B cell (primary cell): ENCODE measurements at regions not wholly inside any gene's neighbourhood (a gene's known extent, or its start where the extent isn't known, plus 50 kb on each side); places are given as distances from the start of the nearest gene placed in this dataset.

Source experiments
- ATAC-seq: fragments of 200-7000 bp; cut with Tn5 transposase; one replicate; pipeline ENCODE4 v1.10.0; 2021; ENCODE audit warnings: low read depth, mild to moderate bottlenecking, moderate number of reproducible peaks, moderate library complexity
- CTCF ChIA-PET: fragments of 350-600 bp; sonication (Branson Sonifier 250); formaldehyde crosslinking; loops from one replicate; lab custom pipeline; 2021; ENCODE audit warnings: antibody characterized with exemption, inconsistent platforms; lab: Charles Lee
- POLR2A ChIA-PET: fragments of 350-600 bp; sonication (Branson Sonifier 250); formaldehyde crosslinking; loops from one replicate; lab custom pipeline; 2021; ENCODE audit warnings: antibody characterized with exemption; lab: Charles Lee
- DNase-seq: peaks from one replicate; pipeline ENCODE4 v3.0.0; 2013
- H2AFZ ChIP-seq: 2 replicates; pipeline ENCODE4 v1.6.1; 2012; ENCODE audit warnings: mild to moderate bottlenecking, low read depth, low read length; ENCODE audit not compliant: insufficient read depth, poor library complexity, severe bottlenecking
- H3K27ac ChIP-seq, 2 donors: 1 replicate in 1 of 2; 2 replicates in 1 of 2; pipeline ENCODE4 v1.5.1; 2012 to 2013; ENCODE audit warnings: low read length in 2 of 2, mild to moderate bottlenecking in 2 of 2, moderate library complexity in 1 of 2
- H3K27me3 ChIP-seq, 4 experiments: fragments of 200-600 bp in 1 of 4; sonication (generic) in 1 of 4; replicated peaks in 1 of 4; 1 replicate in 2 of 4; 2 replicates in 2 of 4; pipeline versions ENCODE4 v1.6.1 to v1.7.0; 2013 to 2016; ENCODE audit warnings: low read length in 3 of 4, mild to moderate bottlenecking in 2 of 4, mixed read lengths in 1 of 4, moderate library complexity in 1 of 4; ENCODE audit not compliant: insufficient read depth in 4 of 4, control insufficient read depth in 3 of 4; ENCODE audit errors: control extremely low read depth in 1 of 4
- H3K36me3 ChIP-seq, 2 experiments: replicated peaks in 1 of 2; 1 replicate in 1 of 2; 2 replicates in 1 of 2; pipeline versions ENCODE4 v1.6.1 to v1.7.1; 2013; ENCODE audit warnings: low read length in 1 of 2; ENCODE audit not compliant: insufficient read depth in 2 of 2, control insufficient read depth in 1 of 2; ENCODE audit errors: control extremely low read depth in 1 of 2, extremely low read depth in 1 of 2
- H3K4me1 ChIP-seq, 2 donors: fragments of 200-600 bp in 1 of 2; sonication (generic) in 1 of 2; 1 replicate in 1 of 2; 2 replicates in 1 of 2; pipeline versions ENCODE4 v1.5.1 to v1.6.1; 2013 to 2017; ENCODE audit warnings: low read length in 2 of 2; ENCODE audit not compliant: control insufficient read depth in 2 of 2, insufficient read depth in 2 of 2
- H3K4me2 ChIP-seq: replicated peaks from 2 replicates; pipeline ENCODE3; 2012; ENCODE audit warnings: mild to moderate bottlenecking, low read depth, low read length; ENCODE audit not compliant: poor library complexity, severe bottlenecking
- H3K4me3 ChIP-seq, 5 experiments: fragments of 200-600 bp in 1 of 5; sonication (generic) in 1 of 5; 1 replicate in 3 of 5; 2 replicates in 2 of 5; pipeline versions ENCODE4 v1.5.1 to v1.7.0; 2011 to 2016; ENCODE audit warnings: low read length in 4 of 5, mild to moderate bottlenecking in 4 of 5, low read depth in 2 of 5, control low read depth in 1 of 5, moderate library complexity in 1 of 5; ENCODE audit not compliant: insufficient read depth in 1 of 5; ENCODE audit errors: control extremely low read depth in 1 of 5, extremely low read depth in 1 of 5
- H3K79me2 ChIP-seq: fragments of 200-600 bp; sonication (generic); one replicate; pipeline ENCODE4 v1.6.0; 2016; ENCODE audit warnings: low read length; ENCODE audit not compliant: control insufficient read depth, insufficient read depth
- H3K9ac ChIP-seq: fragments of 200-600 bp; sonication (generic); 2 replicates; pipeline ENCODE4 v1.6.1; 2017; ENCODE audit warnings: mild to moderate bottlenecking, low read length, moderate library complexity
- H3K9me3 ChIP-seq, 3 donors: one replicate each; pipeline versions ENCODE4 v1.6.1 to v1.7.1; 2013; ENCODE audit warnings: low read length in 2 of 3; ENCODE audit not compliant: control insufficient read depth in 2 of 3, insufficient read depth in 1 of 3; ENCODE audit errors: control extremely low read depth in 1 of 3
- H4K20me1 ChIP-seq: 2 replicates; pipeline ENCODE4 v1.6.0; 2012; ENCODE audit warnings: mild to moderate bottlenecking, low read length; ENCODE audit not compliant: insufficient read depth, control insufficient read depth, poor library complexity, severe bottlenecking
- H3K27ac Mint-ChIP-seq: one replicate; pipeline ENCODE4 v1.8.0; 2021; ENCODE audit warnings: mixed read lengths
- H3K27me3 Mint-ChIP-seq: one replicate; pipeline ENCODE4 v1.8.0; 2021; ENCODE audit warnings: mixed read lengths
- H3K4me1 Mint-ChIP-seq: one replicate; pipeline ENCODE4 v1.8.0; 2021; ENCODE audit warnings: mixed read lengths
- H3K4me3 Mint-ChIP-seq: one replicate; pipeline ENCODE4 v1.8.0; 2021; ENCODE audit warnings: mixed read lengths
- H3K9me3 Mint-ChIP-seq: one replicate; pipeline ENCODE4 v1.8.0; 2022; ENCODE audit warnings: mixed read lengths; ENCODE audit not compliant: insufficient read depth
- EZH2 ChIP-seq: IDR thresholded peaks from 2 replicates; pipeline ENCODE4 v1.6.1; 2012; ENCODE audit warnings: borderline replicate concordance, low read depth, mild to moderate bottlenecking, moderate library complexity, low read length; ENCODE audit not compliant: insufficient read depth, poor library complexity, severe bottlenecking
- WGBS: methylation state at CpG from one replicate; pipeline ENCODE4 v1.1.5; 2013; ENCODE audit warnings: missing lambda C conversion rate; ENCODE audit not compliant: insufficient coverage; 5-methylcytosine and 5-hydroxymethylcytosine counted together
- intact Hi-C: fragments of 100-400 bp; cut with micrococcal nuclease; formaldehyde crosslinking; loops from one replicate; pipeline ENCODE4 v1.10.0; 2022
- TF ChIP-seq, protein P1 (sequence below): fragments of 200-600 bp; IDR thresholded peaks from one replicate; pipeline ENCODE4 v1.8.0; 2022; ENCODE audit warnings: antibody characterized with exemption, mild to moderate bottlenecking

DNA sequence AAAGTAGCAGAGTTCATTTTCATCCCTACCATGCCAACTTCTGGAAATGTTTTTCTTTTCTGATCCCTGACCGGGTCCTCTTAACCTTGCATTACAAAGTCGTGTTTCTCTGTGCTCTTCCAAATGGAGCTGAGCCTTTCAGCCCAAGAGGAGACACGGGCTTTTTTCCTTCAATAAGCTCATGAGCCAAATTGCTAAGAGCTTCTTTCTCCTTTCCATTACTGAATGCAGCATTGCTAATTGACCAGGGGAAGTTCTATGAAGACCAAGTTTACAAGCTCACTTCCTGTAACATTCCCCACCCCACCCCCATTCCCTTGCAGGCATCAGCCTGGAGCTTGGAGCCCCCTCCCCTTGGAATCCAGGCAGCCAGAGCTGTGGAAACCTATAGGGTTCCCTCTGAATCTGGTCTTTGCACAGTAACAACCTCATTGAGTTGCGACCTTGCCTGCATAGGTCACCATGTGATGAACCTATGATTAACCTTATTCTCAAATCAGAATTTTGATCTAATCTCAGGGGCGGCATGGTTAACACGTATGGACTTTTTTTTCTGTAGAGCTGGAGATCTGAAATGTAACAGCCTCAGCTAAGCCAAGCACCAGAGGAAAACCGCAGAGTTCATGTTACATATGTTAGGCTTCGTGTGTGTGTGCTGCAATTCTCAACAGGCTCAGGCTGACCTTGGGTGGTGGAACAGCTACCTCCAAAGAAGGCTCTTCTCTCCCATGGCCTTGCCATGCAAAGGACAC, 395.7 kb upstream of the ZNF462 start:
- Histone ChIP-seq H3K27me3 (no peaks in the 10 kb centered on the region), H3K4me2 (no peak overlapping the region), H4K20me1 (no peaks in the 10 kb centered on the region), H3K27ac (no peak overlapping the region), H3K9me3 (no peaks in the 10 kb centered on the region), H3K4me3 (no peak overlapping the region), H2AFZ (no peak overlapping the region), H3K9ac (no peak overlapping the region), H3K36me3 (no peaks in the 10 kb centered on the region), H3K4me1 (no peaks in the 10 kb centered on the region), H3K79me2 (no peaks in the 10 kb centered on the region)
- H3K27me3 Mint-ChIP-seq, result no peaks in the 10 kb centered on the region
- ChIA-PET CTCF (no interaction called here), POLR2A (no interaction called here)
- intact Hi-C loops, result no loop called here
- TF ChIP-seq, protein P1, sequence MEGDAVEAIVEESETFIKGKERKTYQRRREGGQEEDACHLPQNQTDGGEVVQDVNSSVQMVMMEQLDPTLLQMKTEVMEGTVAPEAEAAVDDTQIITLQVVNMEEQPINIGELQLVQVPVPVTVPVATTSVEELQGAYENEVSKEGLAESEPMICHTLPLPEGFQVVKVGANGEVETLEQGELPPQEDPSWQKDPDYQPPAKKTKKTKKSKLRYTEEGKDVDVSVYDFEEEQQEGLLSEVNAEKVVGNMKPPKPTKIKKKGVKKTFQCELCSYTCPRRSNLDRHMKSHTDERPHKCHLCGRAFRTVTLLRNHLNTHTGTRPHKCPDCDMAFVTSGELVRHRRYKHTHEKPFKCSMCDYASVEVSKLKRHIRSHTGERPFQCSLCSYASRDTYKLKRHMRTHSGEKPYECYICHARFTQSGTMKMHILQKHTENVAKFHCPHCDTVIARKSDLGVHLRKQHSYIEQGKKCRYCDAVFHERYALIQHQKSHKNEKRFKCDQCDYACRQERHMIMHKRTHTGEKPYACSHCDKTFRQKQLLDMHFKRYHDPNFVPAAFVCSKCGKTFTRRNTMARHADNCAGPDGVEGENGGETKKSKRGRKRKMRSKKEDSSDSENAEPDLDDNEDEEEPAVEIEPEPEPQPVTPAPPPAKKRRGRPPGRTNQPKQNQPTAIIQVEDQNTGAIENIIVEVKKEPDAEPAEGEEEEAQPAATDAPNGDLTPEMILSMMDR, result no peak
- TF ChIP-seq EZH2, result no peak
- 57% methylated on average over 3 of the region's 8 CpGs for WGBS
- H3K4me3 Mint-ChIP-seq, result no peak overlapping the region
- no peak overlapping the region for H3K27ac Mint-ChIP-seq
- DNase-seq (no peak), ATAC-seq (no peak)
- H3K4me1 Mint-ChIP-seq, result no peaks in the 10 kb centered on the region
- H3K9me3 Mint-ChIP-seq, result peaks cover 6% of the 10 kb centered on the region

DNA sequence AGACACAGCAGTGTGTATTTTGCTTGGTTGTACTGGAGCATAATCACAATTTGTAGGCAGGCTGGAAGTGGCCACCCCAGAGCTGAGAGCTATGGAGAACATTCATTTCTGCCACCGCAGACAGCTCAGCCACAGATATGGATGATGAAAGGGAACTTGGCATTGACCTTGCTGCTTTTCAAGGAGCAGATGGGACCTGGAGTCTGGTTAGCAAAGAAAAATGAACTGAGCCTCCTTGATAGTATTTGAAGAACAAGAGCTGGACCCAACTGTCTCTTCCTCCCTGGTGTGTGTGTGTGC, 395.2 kb upstream of the ZNF462 start:
- CTCF ChIA-PET, result no interaction called here
- Mint-ChIP-seq H3K4me3 (no peak overlapping the region), H3K9me3 (peaks cover 6% of the 10 kb centered on the region), H3K27ac (no peak overlapping the region), H3K27me3 (no peaks in the 10 kb centered on the region), H3K4me1 (no peaks in the 10 kb centered on the region)
- Histone ChIP-seq H3K79me2 (no peaks in the 10 kb centered on the region), H3K9me3 (no peaks in the 10 kb centered on the region), H3K9ac (no peak overlapping the region), H4K20me1 (no peaks in the 10 kb centered on the region), H3K27me3 (no peaks in the 10 kb centered on the region), H3K27ac (no peak overlapping the region), H3K36me3 (no peaks in the 10 kb centered on the region), H2AFZ (no peak overlapping the region), H3K4me1 (no peaks in the 10 kb centered on the region), H3K4me3 (no peak overlapping the region), H3K4me2 (no peak overlapping the region)
- ATAC-seq, result no peak
- WGBS, result 100% methylated on average over 1 of the region's 1 CpG
- POLR2A ChIA-PET, result no interaction called here
- DNase-seq, result no peak
- TF ChIP-seq, protein P1, result no peak
- no peak for TF ChIP-seq EZH2
- intact Hi-C loops, result no loop called here
